HG02884 (cell line): ENCODE measurements at regions not wholly inside any gene's neighbourhood (a gene's known extent, or its start where the extent isn't known, plus 50 kb on each side); places are given as distances from the start of the nearest gene placed in this dataset.
A peak's percentile ranks its signal among the peaks of the same experiment; 100 is the strongest.

ENCODE experiments used
- ATAC-seq: cut with Tn5 transposase; IDR thresholded peaks from one replicate; pipeline ENCODE4 v1.9.1; 2021; ENCODE audit warnings: mild to moderate bottlenecking, moderate library complexity; ENCODE audit not compliant: unreplicated experiment

GRCh38 chr7:135831455-135832195, 83.0 kb upstream of the FAM180A start:
- no peak for ATAC-seq

- ATAC-seq: no peak
Observed at GRCh38 chr7:135828604-135829003, 80.0 kb upstream of the FAM180A start.

GRCh38 chr7:135827391-135827790, 78.8 kb upstream of the FAM180A start:
- no peak for ATAC-seq

GRCh38 chr7:135825406-135825805, 76.8 kb upstream of the FAM180A start:
- ATAC-seq: no peak

- no peak for ATAC-seq
Observed at GRCh38 chr7:135822376-135822775, 73.8 kb upstream of the FAM180A start.

- no peak for ATAC-seq
Observed at GRCh38 chr7:135817583-135817982, 69.0 kb upstream of the FAM180A start.

- ATAC-seq: no peak
Observed at GRCh38 chr7:135815033-135815432, 66.4 kb upstream of the FAM180A start.

- ATAC-seq: no peak
Observed at GRCh38 chr7:135812148-135812547, 63.5 kb upstream of the FAM180A start.

- no peak for ATAC-seq
Observed at GRCh38 chr7:135811506-135811905, 62.9 kb upstream of the FAM180A start.

- no peak for ATAC-seq
Observed at GRCh38 chr7:135808206-135808605, 59.6 kb upstream of the FAM180A start.

- ATAC-seq: no peak
Observed at GRCh38 chr7:135803143-135803542, 54.5 kb upstream of the FAM180A start.

GRCh38 chr7:135802697-135803096, 54.1 kb upstream of the FAM180A start:
- ATAC-seq: no peak

- no peak for ATAC-seq
Observed at GRCh38 chr7:135801877-135802276, 53.3 kb upstream of the FAM180A start.

- peak; percentile 71 for ATAC-seq
Observed at GRCh38 chr7:135801045-135801693, 52.6 kb upstream of the FAM180A start.

- no peak for ATAC-seq
Observed at GRCh38 chr7:135800560-135800959, 51.9 kb upstream of the FAM180A start.

GRCh38 chr7:135799881-135800280, 51.3 kb upstream of the FAM180A start:
- no peak for ATAC-seq
